H9 (cell line): ENCODE measurements at regions not wholly inside any gene's neighbourhood (a gene's known extent, or its start where the extent isn't known, plus 50 kb on each side); places are given as distances from the start of the nearest gene placed in this dataset.

Experiments
- DNase-seq: peaks from one replicate; pipeline ENCODE4 v3.0.0-alpha.2; 2017
- H2AFZ ChIP-seq: one replicate; pipeline ENCODE4 v1.6.1; 2013; ENCODE audit warnings: mild to moderate bottlenecking, low read length, control low read depth, moderate library complexity
- H2AK5ac ChIP-seq: 2 replicates; pipeline ENCODE4 v1.6.1; 2013; ENCODE audit warnings: low read length, control low read depth, mixed read lengths; ENCODE audit not compliant: insufficient read length
- H2BK120ac ChIP-seq: one replicate; pipeline ENCODE4 v1.6.1; 2013; ENCODE audit warnings: low read depth, mild to moderate bottlenecking, low read length, control low read depth, inconsistent platforms; ENCODE audit not compliant: poor library complexity, severe bottlenecking
- H2BK12ac ChIP-seq: 2 replicates; pipeline ENCODE4 v1.6.1; 2013; ENCODE audit warnings: low read length, control low read depth, mixed read lengths, low read depth; ENCODE audit not compliant: insufficient read length
- H2BK15ac ChIP-seq: 2 replicates; pipeline ENCODE4 v1.6.1; 2013; ENCODE audit warnings: low read depth, low read length, control low read depth
- H2BK20ac ChIP-seq: one replicate; pipeline ENCODE4 v1.6.1; 2013; ENCODE audit warnings: low read depth, mild to moderate bottlenecking, low read length, control low read depth, inconsistent platforms; ENCODE audit not compliant: poor library complexity, severe bottlenecking
- H2BK5ac ChIP-seq: 2 replicates; pipeline ENCODE4 v1.6.1; 2013; ENCODE audit warnings: low read length, control low read depth, mixed read lengths; ENCODE audit not compliant: insufficient read length
- H3K14ac ChIP-seq: 2 replicates; pipeline ENCODE4 v1.6.1; 2013; ENCODE audit warnings: low read length, control low read depth; ENCODE audit not compliant: insufficient read depth
- H3K18ac ChIP-seq: 2 replicates; pipeline ENCODE4 v1.6.1; 2013; ENCODE audit warnings: low read depth, mild to moderate bottlenecking, mixed read lengths, low read length, control low read depth; ENCODE audit not compliant: insufficient read length
- H3K23ac ChIP-seq: 2 replicates; pipeline ENCODE4 v1.6.1; 2013; ENCODE audit warnings: low read length, control low read depth, mixed read lengths, low read depth; ENCODE audit not compliant: insufficient read length
- H3K23me2 ChIP-seq: 2 replicates; pipeline ENCODE4 v1.6.1; 2013; ENCODE audit warnings: low read depth, mild to moderate bottlenecking, mixed read lengths, low read length, control low read depth; ENCODE audit not compliant: insufficient read length, poor library complexity, severe bottlenecking
- H3K27ac ChIP-seq: 2 replicates; pipeline ENCODE4 v1.5.1; 2013; ENCODE audit warnings: low read length, control low read depth, mixed read lengths, low read depth; ENCODE audit not compliant: insufficient read length
- H3K27me3 ChIP-seq: 2 replicates; pipeline ENCODE4 v1.6.1; 2013; ENCODE audit warnings: low read length, control low read depth, inconsistent platforms; ENCODE audit not compliant: insufficient read depth
- H3K4ac ChIP-seq: 2 replicates; pipeline ENCODE4 v1.6.1; 2013; ENCODE audit warnings: low read depth, mild to moderate bottlenecking, control low read depth, inconsistent platforms, low read length, moderate library complexity
- H3K4me1 ChIP-seq: 2 replicates; pipeline ENCODE4 v1.6.1; 2013; ENCODE audit warnings: low read length, control low read depth, inconsistent platforms; ENCODE audit not compliant: insufficient read depth
- H3K4me2 ChIP-seq: 2 replicates; pipeline ENCODE4 v1.6.1; 2013; ENCODE audit warnings: low read length, control low read depth, mixed read lengths; ENCODE audit not compliant: insufficient read length, insufficient read depth
- H3K56ac ChIP-seq: 2 replicates; pipeline ENCODE4 v1.6.1; 2013; ENCODE audit warnings: low read depth, mild to moderate bottlenecking, mixed read lengths, low read length, control low read depth; ENCODE audit not compliant: insufficient read length
- H3K79me1 ChIP-seq: 2 replicates; pipeline ENCODE4 v1.6.1; 2013; ENCODE audit warnings: low read depth, mild to moderate bottlenecking, moderate library complexity, low read length, control low read depth, inconsistent platforms; ENCODE audit not compliant: insufficient read depth, poor library complexity, severe bottlenecking
- H3K79me2 ChIP-seq: 2 replicates; pipeline ENCODE4 v1.6.1; 2013; ENCODE audit warnings: low read length, control low read depth, inconsistent platforms; ENCODE audit not compliant: insufficient read depth
- H3K9ac ChIP-seq: 2 replicates; pipeline ENCODE4 v1.6.1; 2013; ENCODE audit warnings: low read length, control low read depth, mixed read lengths; ENCODE audit not compliant: insufficient read length; ENCODE audit errors: extremely low read depth
- H3K9me3 ChIP-seq: one replicate; pipeline ENCODE4 v1.6.1; 2013; ENCODE audit warnings: low read depth, low read length, inconsistent platforms; ENCODE audit not compliant: control insufficient read depth
- H3T11ph ChIP-seq: one replicate; pipeline ENCODE4 v1.6.1; 2013; ENCODE audit warnings: mild to moderate bottlenecking, low read length, control low read depth, inconsistent platforms
- H4K20me1 ChIP-seq: one replicate; pipeline ENCODE4 v1.6.1; 2013; ENCODE audit not compliant: control insufficient read depth, insufficient read length, insufficient read depth
- H4K5ac ChIP-seq: 2 replicates; pipeline ENCODE4 v1.6.1; 2013; ENCODE audit warnings: low read depth, mild to moderate bottlenecking, mixed read lengths, low read length, control low read depth; ENCODE audit not compliant: insufficient read length
- H4K8ac ChIP-seq: replicated peaks from 2 replicates; pipeline ENCODE4 v1.6.1; 2013; ENCODE audit warnings: low read length, control low read depth, mixed read lengths, low read depth; ENCODE audit not compliant: insufficient read length
- H4K91ac ChIP-seq: 2 replicates; pipeline ENCODE4 v1.6.1; 2013; ENCODE audit warnings: low read depth, mild to moderate bottlenecking, moderate library complexity, mixed read lengths, low read length, control low read depth; ENCODE audit not compliant: insufficient read length
- H3K27ac Mint-ChIP-seq, 3 experiments: 2 replicates in 2 of 3; 3 replicates in 1 of 3; pipeline ENCODE4 v1.8.0; 2020 to 2021; ENCODE audit warnings: mixed read lengths in 3 of 3, mild to moderate bottlenecking in 1 of 3, moderate library complexity in 1 of 3
- H3K27me3 Mint-ChIP-seq: 2 replicates; pipeline ENCODE4 v1.8.0; 2021; ENCODE audit warnings: low read depth, mild to moderate bottlenecking, moderate library complexity, mixed read lengths
- H3K36me3 Mint-ChIP-seq, 3 experiments: 2 replicates in 2 of 3; 3 replicates in 1 of 3; pipeline ENCODE4 v1.8.0; 2020 to 2021; ENCODE audit warnings: low read depth in 3 of 3, mixed read lengths in 3 of 3; ENCODE audit not compliant: insufficient read depth in 1 of 3
- H3K4me1 Mint-ChIP-seq, 2 experiments: 2 replicates each; pipeline ENCODE4 v1.8.0; 2020; ENCODE audit warnings: mixed read lengths in 2 of 2
- H3K4me3 Mint-ChIP-seq, 2 experiments: 2 replicates in 1 of 2; 3 replicates in 1 of 2; pipeline ENCODE4 v1.8.0; 2020 to 2021; ENCODE audit warnings: mild to moderate bottlenecking in 2 of 2, mixed read lengths in 2 of 2, moderate library complexity in 1 of 2
- H3K9me3 Mint-ChIP-seq, 2 experiments: 2 replicates in 1 of 2; 3 replicates in 1 of 2; pipeline ENCODE4 v1.8.0; 2020; ENCODE audit warnings: mild to moderate bottlenecking in 2 of 2, mixed read lengths in 2 of 2, moderate library complexity in 1 of 2
- WGBS: extraction: QIAGEN DNeasy Blood & Tissue Kit; methylation state at CpG from one replicate; pipeline ENCODE4 v1.1.7; 2013; ENCODE audit warnings: missing lambda C conversion rate, low lambda C conversion rate, mixed read lengths; ENCODE audit not compliant: insufficient read length; ENCODE audit errors: extremely low coverage; 5-methylcytosine and 5-hydroxymethylcytosine counted together
- TF ChIP-seq, protein P1 (sequence below): fragments of 200-600 bp; sonication (generic); conservative IDR thresholded peaks from 3 replicates; pipeline ENCODE4 v1.8.0; 2021; ENCODE audit warnings: antibody characterized with exemption, mild to moderate bottlenecking

DNA sequence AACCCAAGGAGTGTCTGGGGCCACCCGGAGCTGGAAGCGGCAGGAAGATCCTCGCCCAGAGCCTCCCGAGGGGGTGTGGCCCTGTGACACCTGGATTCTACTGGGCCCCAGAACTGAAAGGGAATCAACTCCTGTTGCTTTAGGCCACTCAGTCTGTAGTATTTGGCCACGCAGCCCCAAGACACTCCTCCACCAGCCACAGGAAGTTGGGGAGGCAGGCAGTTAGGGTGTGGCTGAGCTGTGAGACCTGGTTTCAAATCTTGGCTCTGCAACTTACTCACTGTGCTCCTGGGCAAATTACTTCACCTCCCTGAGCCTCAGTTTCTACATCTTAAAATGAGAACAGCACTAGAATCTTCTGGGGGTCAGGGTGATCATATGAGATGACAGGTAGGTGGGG lies 119.8 kb upstream of the PPP1R26 start:
- H4K91ac ChIP-seq, result no peak overlapping the region
- H3K27me3 Mint-ChIP-seq, result no peaks in the 10 kb centered on the region; the same call in 1 of the 2 replicates
- H3K4me2 ChIP-seq, result no peak overlapping the region
- H3K79me2 ChIP-seq, result no peaks in the 10 kb centered on the region
- H3K18ac ChIP-seq, result no peak overlapping the region
- H3K27me3 ChIP-seq, result no peaks in the 10 kb centered on the region
- no peak overlapping the region for H3K9ac ChIP-seq
- H4K5ac ChIP-seq, result no peak overlapping the region
- H2BK5ac ChIP-seq, result no peak overlapping the region
- H3K14ac ChIP-seq, result no peak overlapping the region
- H4K20me1 ChIP-seq, result no peaks in the 10 kb centered on the region
- WGBS, result no CpG with 5 or more reads among the region's 5 CpGs
- H2BK12ac ChIP-seq, result no peak overlapping the region
- no peak overlapping the region; the same call in 1 of the 2 replicates for H3K4ac ChIP-seq
- no peak overlapping the region for H2AFZ ChIP-seq
- no peaks in the 10 kb centered on the region for H3K23me2 ChIP-seq
- TF ChIP-seq, protein P1, sequence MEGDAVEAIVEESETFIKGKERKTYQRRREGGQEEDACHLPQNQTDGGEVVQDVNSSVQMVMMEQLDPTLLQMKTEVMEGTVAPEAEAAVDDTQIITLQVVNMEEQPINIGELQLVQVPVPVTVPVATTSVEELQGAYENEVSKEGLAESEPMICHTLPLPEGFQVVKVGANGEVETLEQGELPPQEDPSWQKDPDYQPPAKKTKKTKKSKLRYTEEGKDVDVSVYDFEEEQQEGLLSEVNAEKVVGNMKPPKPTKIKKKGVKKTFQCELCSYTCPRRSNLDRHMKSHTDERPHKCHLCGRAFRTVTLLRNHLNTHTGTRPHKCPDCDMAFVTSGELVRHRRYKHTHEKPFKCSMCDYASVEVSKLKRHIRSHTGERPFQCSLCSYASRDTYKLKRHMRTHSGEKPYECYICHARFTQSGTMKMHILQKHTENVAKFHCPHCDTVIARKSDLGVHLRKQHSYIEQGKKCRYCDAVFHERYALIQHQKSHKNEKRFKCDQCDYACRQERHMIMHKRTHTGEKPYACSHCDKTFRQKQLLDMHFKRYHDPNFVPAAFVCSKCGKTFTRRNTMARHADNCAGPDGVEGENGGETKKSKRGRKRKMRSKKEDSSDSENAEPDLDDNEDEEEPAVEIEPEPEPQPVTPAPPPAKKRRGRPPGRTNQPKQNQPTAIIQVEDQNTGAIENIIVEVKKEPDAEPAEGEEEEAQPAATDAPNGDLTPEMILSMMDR, result no peak
- H3K27ac Mint-ChIP-seq, result no peak overlapping the region; a peak in 1 of 7 replicates
- no peak overlapping the region for H3T11ph ChIP-seq
- H3K23ac ChIP-seq, result no peak overlapping the region
- H3K4me1 ChIP-seq, result no peaks in the 10 kb centered on the region
- no peak for DNase-seq
- H2AK5ac ChIP-seq, result no peak overlapping the region
- H3K79me1 ChIP-seq, result no peaks in the 10 kb centered on the region
- H2BK120ac ChIP-seq, result no peak overlapping the region
- H3K4me3 Mint-ChIP-seq, result no peak overlapping the region
- no peak overlapping the region for H2BK20ac ChIP-seq
- peaks cover 2 to 8% of the 10 kb centered on the region in 2 experiments; a peak in 4 of 5 replicates for H3K9me3 Mint-ChIP-seq
- no peak overlapping the region for H3K56ac ChIP-seq
- H2BK15ac ChIP-seq, result no peak overlapping the region
- peaks cover 0 to 4% (median 0%) of the 10 kb centered on the region in 3 experiments; a peak in 1 of 7 replicates for H3K36me3 Mint-ChIP-seq
- peaks cover 0 to 8% of the 10 kb centered on the region in 2 experiments; a peak in 2 of 4 replicates for H3K4me1 Mint-ChIP-seq
- no peaks in the 10 kb centered on the region for H3K9me3 ChIP-seq
- H4K8ac ChIP-seq, result no peak overlapping the region
- H3K27ac ChIP-seq, result no peak overlapping the region
